ENCODE measurements at regions not wholly inside any gene's neighbourhood (a gene's known extent, or its start where the extent isn't known, plus 50 kb on each side); places are given as distances from the start of the nearest gene placed in this dataset.

GRCh38 chr7:130982160-130982638 lies 248.2 kb upstream of the KLF14 start:
- peak; percentile 18 to 38 (median 26) for DNase-seq
- intact Hi-C loops (cut with micrococcal nuclease): loop anchor here in 1 of 2 donors (5.0 kb wide), 1 partner anchor 60 kb away; no protein-coding TSS in a partner anchor
- Histone ChIP-seq H4K20me1 (ENCODE audit: insufficient read depth, low read length) (peaks cover 73% of the 10 kb centered on the region), H3K27me3 (ENCODE audit: control insufficient read depth in 2 of 2, insufficient read depth in 2 of 2, low read length in 2 of 2) (no peaks in the 10 kb centered on the region), H3K36me3 (replicated peaks in 1 of 2; ENCODE audit: control insufficient read depth in 1 of 2, insufficient read depth in 2 of 2, low read length in 2 of 2) (no peaks in the 10 kb centered on the region), H3K9ac (ENCODE audit: insufficient read depth, low read length, poor library complexity, severe bottlenecking) (no peak overlapping the region), H3K9me3 (replicated peaks in 1 of 2; ENCODE audit: control insufficient read depth in 1 of 2, insufficient read depth in 1 of 2, low read length in 2 of 2) (no peaks in the 10 kb centered on the region), H3K27ac (ENCODE audit: low read depth in 1 of 2, low read length in 2 of 2) (no peak overlapping the region), H3K4me2 (replicated peaks; ENCODE audit: extremely low read depth, low read length, poor library complexity, severe bottlenecking) (no peak overlapping the region), H3K4me3 (replicated peaks in 1 of 3; ENCODE audit: low read depth in 2 of 3, low read length in 3 of 3) (no peak overlapping the region), H3K79me2 (ENCODE audit: insufficient read depth, low read length) (no peaks in the 10 kb centered on the region), H2AFZ (ENCODE audit: insufficient read depth, low read depth, low read length, poor library complexity, severe bottlenecking) (no peak overlapping the region), H3K4me1 (ENCODE audit: control insufficient read depth in 1 of 2, insufficient read depth in 2 of 2, low read length in 2 of 2) (no peaks in the 10 kb centered on the region)
- H3K27me3 Mint-ChIP-seq (ENCODE audit: low read depth in 3 of 3): no peaks in the 10 kb centered on the region
- no peaks in the 10 kb centered on the region for H3K4me1 Mint-ChIP-seq
- peak; percentile 73 for TF ChIP-seq CTCF (IDR thresholded peaks at IDR 0.05)
- WGBS (ENCODE audit: insufficient coverage): 40% methylated on average over 2 of the region's 3 CpGs
- H3K36me3 Mint-ChIP-seq: peaks cover 10 to 14% of the 10 kb centered on the region in 2 donors
- no peaks in the 10 kb centered on the region for H3K9me3 Mint-ChIP-seq
- H3K27ac Mint-ChIP-seq: no peak overlapping the region
- H3K4me3 Mint-ChIP-seq: no peak overlapping the region

GRCh38 chr7:130982651-130983050 lies 248.6 kb upstream of the KLF14 start:
- Mint-ChIP-seq H3K27me3 (ENCODE audit: low read depth in 3 of 3) (no peaks in the 10 kb centered on the region), H3K9me3 (no peaks in the 10 kb centered on the region), H3K4me1 (no peaks in the 10 kb centered on the region), H3K36me3 (peaks cover 11 to 15% of the 10 kb centered on the region in 2 donors), H3K4me3 (no peak overlapping the region), H3K27ac (no peak overlapping the region)
- no peaks in the 10 kb centered on the region for H3K27me3 ChIP-seq (ENCODE audit: control insufficient read depth in 2 of 2, insufficient read depth in 2 of 2, low read length in 2 of 2)
- no peak overlapping the region for H3K9ac ChIP-seq (ENCODE audit: insufficient read depth, low read length, poor library complexity, severe bottlenecking)
- no peak for TF ChIP-seq CTCF (IDR thresholded peaks at IDR 0.05)
- intact Hi-C loops (cut with micrococcal nuclease): loop anchor here in 1 of 2 donors (5.0 kb wide), 1 partner anchor 60 kb away; no protein-coding TSS in a partner anchor
- no peaks in the 10 kb centered on the region for H3K36me3 ChIP-seq (replicated peaks in 1 of 2; ENCODE audit: control insufficient read depth in 1 of 2, insufficient read depth in 2 of 2, low read length in 2 of 2)
- H3K27ac ChIP-seq (ENCODE audit: low read depth in 1 of 2, low read length in 2 of 2): no peak overlapping the region
- H3K4me2 ChIP-seq (replicated peaks; ENCODE audit: extremely low read depth, low read length, poor library complexity, severe bottlenecking): no peak overlapping the region
- peaks cover 77% of the 10 kb centered on the region for H4K20me1 ChIP-seq (ENCODE audit: insufficient read depth, low read length)
- no peak for DNase-seq
- H3K4me3 ChIP-seq (replicated peaks in 1 of 3; ENCODE audit: low read depth in 2 of 3, low read length in 3 of 3): no peak overlapping the region
- H3K4me1 ChIP-seq (ENCODE audit: control insufficient read depth in 1 of 2, insufficient read depth in 2 of 2, low read length in 2 of 2): no peaks in the 10 kb centered on the region
- no CpG with 5 or more reads among the region's 3 CpGs for WGBS (ENCODE audit: insufficient coverage)
- no peak overlapping the region for H2AFZ ChIP-seq (ENCODE audit: insufficient read depth, low read depth, low read length, poor library complexity, severe bottlenecking)
- H3K79me2 ChIP-seq (ENCODE audit: insufficient read depth, low read length): no peaks in the 10 kb centered on the region
- no peaks in the 10 kb centered on the region for H3K9me3 ChIP-seq (replicated peaks in 1 of 2; ENCODE audit: control insufficient read depth in 1 of 2, insufficient read depth in 1 of 2, low read length in 2 of 2)

Measured in CD14-positive monocyte (primary cell).